Activated CD8-positive, alpha-beta T cell treated with anti-CD3 and anti-CD28 coated beads for 36 hours (primary cell): ENCODE measurements at regions not wholly inside any gene's neighbourhood (a gene's known extent, or its start where the extent isn't known, plus 50 kb on each side); places are given as distances from the start of the nearest gene placed in this dataset.

Experiments used
- ATAC-seq: fragments of 200-7000 bp; cut with Tn5 transposase; one replicate; pipeline ENCODE4 v1.10.0; 2021; ENCODE audit warnings: mild to moderate bottlenecking, moderate library complexity
- CTCF ChIA-PET: fragments of 350-600 bp; sonication (Branson Sonifier 250); formaldehyde crosslinking; loops from one replicate; lab custom pipeline; 2021; ENCODE audit warnings: antibody characterized with exemption; lab: Charles Lee
- POLR2A ChIA-PET: fragments of 350-600 bp; sonication (Branson Sonifier 250); formaldehyde crosslinking; loops from one replicate; lab custom pipeline; 2021; ENCODE audit warnings: antibody characterized with exemption; lab: Charles Lee
- DNase-seq: peaks from one replicate; pipeline ENCODE4 v3.0.0-alpha.2; 2020
- H3K27ac Mint-ChIP-seq: one replicate; pipeline ENCODE4 v1.8.0; 2021; ENCODE audit warnings: mild to moderate bottlenecking, mixed read lengths
- H3K27me3 Mint-ChIP-seq: one replicate; pipeline ENCODE4 v1.8.0; 2021; ENCODE audit warnings: mixed read lengths
- H3K36me3 Mint-ChIP-seq: one replicate; pipeline ENCODE4 v1.8.0; 2021; ENCODE audit warnings: low read depth, mixed read lengths
- H3K4me1 Mint-ChIP-seq: one replicate; pipeline ENCODE4 v1.8.0; 2021; ENCODE audit warnings: low read depth, mixed read lengths
- H3K4me3 Mint-ChIP-seq: one replicate; pipeline ENCODE4 v1.8.0; 2021; ENCODE audit warnings: mild to moderate bottlenecking, moderate library complexity, mixed read lengths
- H3K9me3 Mint-ChIP-seq: one replicate; pipeline ENCODE4 v1.8.0; 2021; ENCODE audit warnings: mixed read lengths
- intact Hi-C: fragments of 100-400 bp; cut with micrococcal nuclease; formaldehyde crosslinking; loops from one replicate; pipeline ENCODE4 v1.10.0; 2022
- TF ChIP-seq, protein P1 (sequence below): fragments of 200-600 bp; IDR thresholded peaks from one replicate; pipeline ENCODE4 v1.8.0; 2022; ENCODE audit warnings: antibody characterized with exemption, mild to moderate bottlenecking

DNA sequence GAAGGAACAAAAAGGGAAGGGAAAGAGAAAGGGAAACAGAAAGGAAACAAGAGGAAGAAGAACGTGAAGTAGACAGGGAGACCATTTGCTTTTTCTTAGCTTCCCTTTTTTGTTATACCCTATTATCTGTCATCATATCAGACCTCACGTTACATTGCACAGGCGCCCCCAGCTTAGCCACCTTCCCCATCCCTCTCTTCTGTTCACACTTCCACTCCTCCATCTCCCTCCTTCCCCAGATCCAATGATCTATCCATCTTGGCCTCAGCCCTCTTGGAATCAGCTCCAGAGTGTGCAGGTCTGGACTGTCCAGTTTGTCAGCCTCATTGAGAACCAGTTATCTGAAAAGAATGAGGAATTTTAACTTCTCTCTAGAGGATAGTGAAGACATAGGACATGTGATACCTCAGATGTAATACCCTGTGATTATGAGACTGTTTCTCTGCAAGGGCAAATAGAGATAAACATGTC, 101.1 kb upstream of the ERRFI1 start:
- no peaks in the 10 kb centered on the region for H3K36me3 Mint-ChIP-seq
- ChIA-PET POLR2A (interaction anchor here (0.6 kb wide), 1 partner anchor 15 kb away, joined by 3 read pairs; no protein-coding TSS in a partner anchor), CTCF (interaction anchor here (1.2 kb wide), 1 partner anchor 374 kb away, joined by 3 read pairs; no protein-coding TSS in a partner anchor)
- peaks cover 10% of the 10 kb centered on the region for H3K27me3 Mint-ChIP-seq
- intact Hi-C loops, result no loop called here
- H3K4me3 Mint-ChIP-seq, result no peak overlapping the region
- H3K27ac Mint-ChIP-seq, result no peak overlapping the region
- ATAC-seq, result no peak
- DNase-seq, result no peak
- TF ChIP-seq, protein P1, sequence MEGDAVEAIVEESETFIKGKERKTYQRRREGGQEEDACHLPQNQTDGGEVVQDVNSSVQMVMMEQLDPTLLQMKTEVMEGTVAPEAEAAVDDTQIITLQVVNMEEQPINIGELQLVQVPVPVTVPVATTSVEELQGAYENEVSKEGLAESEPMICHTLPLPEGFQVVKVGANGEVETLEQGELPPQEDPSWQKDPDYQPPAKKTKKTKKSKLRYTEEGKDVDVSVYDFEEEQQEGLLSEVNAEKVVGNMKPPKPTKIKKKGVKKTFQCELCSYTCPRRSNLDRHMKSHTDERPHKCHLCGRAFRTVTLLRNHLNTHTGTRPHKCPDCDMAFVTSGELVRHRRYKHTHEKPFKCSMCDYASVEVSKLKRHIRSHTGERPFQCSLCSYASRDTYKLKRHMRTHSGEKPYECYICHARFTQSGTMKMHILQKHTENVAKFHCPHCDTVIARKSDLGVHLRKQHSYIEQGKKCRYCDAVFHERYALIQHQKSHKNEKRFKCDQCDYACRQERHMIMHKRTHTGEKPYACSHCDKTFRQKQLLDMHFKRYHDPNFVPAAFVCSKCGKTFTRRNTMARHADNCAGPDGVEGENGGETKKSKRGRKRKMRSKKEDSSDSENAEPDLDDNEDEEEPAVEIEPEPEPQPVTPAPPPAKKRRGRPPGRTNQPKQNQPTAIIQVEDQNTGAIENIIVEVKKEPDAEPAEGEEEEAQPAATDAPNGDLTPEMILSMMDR, result no peak
- no peaks in the 10 kb centered on the region for H3K9me3 Mint-ChIP-seq
- no peaks in the 10 kb centered on the region for H3K4me1 Mint-ChIP-seq

- DNase-seq (no peak), ATAC-seq (no peak)
- ChIA-PET POLR2A (no interaction called here), CTCF (interaction anchor here (1.2 to 1.8 kb wide), 2 partner anchors 21 to 107 kb away, joined by 3 to 7 read pairs; no protein-coding TSS in a partner anchor)
- peaks cover 11% of the 10 kb centered on the region for H3K4me1 Mint-ChIP-seq
- H3K4me3 Mint-ChIP-seq, result no peak overlapping the region
- intact Hi-C loops, result no loop called here
- H3K9me3 Mint-ChIP-seq, result no peaks in the 10 kb centered on the region
- TF ChIP-seq, protein P1, result no peak
- H3K27ac Mint-ChIP-seq, result no peak overlapping the region
- no peaks in the 10 kb centered on the region for H3K36me3 Mint-ChIP-seq
- H3K27me3 Mint-ChIP-seq, result peaks cover 21% of the 10 kb centered on the region
Observed at GRCh38 chr1:8122477-8123407, 96.6 kb upstream of the ERRFI1 start.

DNA sequence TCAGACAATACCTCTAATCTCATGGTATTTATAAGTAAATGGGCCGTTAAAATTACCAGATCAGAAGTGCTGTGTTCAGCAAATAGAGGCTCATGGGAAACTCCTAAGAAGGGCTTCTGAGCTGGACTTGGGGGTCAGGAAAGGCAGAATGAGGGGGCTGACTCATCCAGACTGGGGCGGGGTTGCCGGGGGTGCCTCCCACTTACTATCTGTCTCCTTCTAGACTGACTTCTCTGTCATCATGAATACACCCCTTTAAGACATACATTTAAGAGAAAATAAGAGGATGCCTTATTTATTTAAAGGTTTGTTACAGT, 96.0 kb upstream of the ERRFI1 start:
- no peaks in the 10 kb centered on the region for H3K36me3 Mint-ChIP-seq
- ATAC-seq (peak; percentile 45), DNase-seq (peak; percentile 26)
- ChIA-PET CTCF (interaction anchor here (1.2 to 1.8 kb wide), 2 partner anchors 20 to 106 kb away, joined by 3 to 7 read pairs; no protein-coding TSS in a partner anchor), POLR2A (no interaction called here)
- H3K4me3 Mint-ChIP-seq, result no peak overlapping the region
- H3K4me1 Mint-ChIP-seq, result peaks cover 11% of the 10 kb centered on the region
- intact Hi-C loops, result no loop called here
- TF ChIP-seq, protein P1, result no peak
- no peak overlapping the region for H3K27ac Mint-ChIP-seq
- H3K9me3 Mint-ChIP-seq, result no peaks in the 10 kb centered on the region
- peaks cover 21% of the 10 kb centered on the region for H3K27me3 Mint-ChIP-seq

DNA sequence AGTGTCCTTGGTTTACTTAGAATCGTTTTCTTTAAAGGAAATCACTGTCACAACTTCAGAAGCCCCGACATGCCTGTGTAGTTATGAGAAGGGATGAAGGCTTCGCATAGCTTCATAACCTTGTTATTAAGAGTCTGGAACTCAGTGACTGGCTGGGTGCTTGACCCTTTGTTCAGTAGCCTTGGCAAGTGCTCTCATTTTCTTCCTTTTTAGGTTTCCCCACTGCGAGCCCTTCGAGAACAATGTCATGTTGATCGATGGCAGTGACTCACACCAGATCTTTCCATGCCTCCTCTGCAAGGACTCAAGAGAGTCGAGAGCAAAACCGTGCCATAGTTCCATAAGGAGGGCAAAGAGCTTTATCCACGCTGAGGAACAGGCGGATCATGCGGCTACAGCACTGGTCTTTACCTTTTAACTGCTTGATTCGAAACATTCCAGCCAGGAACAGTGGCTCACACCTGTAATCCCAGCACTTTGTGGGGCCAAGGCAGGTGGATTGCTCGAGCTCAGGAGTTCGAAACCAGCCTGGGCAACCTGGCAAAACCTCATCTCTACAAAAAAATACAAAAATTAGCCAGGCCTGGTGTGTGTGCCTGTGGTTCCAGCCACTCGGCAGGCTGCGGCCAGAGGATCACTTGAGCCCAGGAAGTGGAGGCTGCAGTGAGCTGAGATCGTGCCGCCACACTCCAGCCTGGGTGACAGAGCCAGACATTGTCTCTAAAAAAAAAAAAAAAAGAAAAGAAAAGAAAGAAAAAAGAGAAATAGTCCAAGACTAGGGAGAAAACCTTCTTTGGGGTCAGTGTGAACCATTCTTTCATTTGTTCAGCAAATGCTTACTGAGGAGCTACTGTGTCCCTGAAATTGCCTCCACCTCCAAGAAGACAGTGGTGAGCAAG, 95.4 kb upstream of the ERRFI1 start:
- ChIA-PET POLR2A (interaction anchor here (1.1 kb wide), 1 partner anchor 20 kb away, joined by 3 read pairs; no protein-coding TSS in a partner anchor), CTCF (interaction anchor here (1.2 to 1.8 kb wide), 2 partner anchors 19 to 106 kb away, joined by 3 to 7 read pairs; no protein-coding TSS in a partner anchor)
- intact Hi-C loops, result no loop called here
- peak; percentile 19 for DNase-seq
- TF ChIP-seq, protein P1, result no peak
- H3K9me3 Mint-ChIP-seq, result no peaks in the 10 kb centered on the region
- H3K4me1 Mint-ChIP-seq, result peaks cover 11% of the 10 kb centered on the region
- peak; percentile 17 for ATAC-seq
- H3K4me3 Mint-ChIP-seq, result peak overlapping the region; percentile 5
- no peak overlapping the region for H3K27ac Mint-ChIP-seq
- no peaks in the 10 kb centered on the region for H3K36me3 Mint-ChIP-seq
- H3K27me3 Mint-ChIP-seq, result peaks cover 21% of the 10 kb centered on the region
